NCI-H128 (cell line): ENCODE measurements at regions not wholly inside any gene's neighbourhood (a gene's known extent, or its start where the extent isn't known, plus 50 kb on each side); places are given as distances from the start of the nearest gene placed in this dataset.
"Not testable (repeated sequence)": the region's sequence is repeated elsewhere in the genome, so short reads cannot be mapped to it uniquely, and the experiment has no call there.

ENCODE experiments used
- DNase-seq: peaks from one replicate; lab custom pipeline; 2025; ENCODE audit not compliant: unreplicated experiment; lab: John Stamatoyannopoulos, UW

DNA sequence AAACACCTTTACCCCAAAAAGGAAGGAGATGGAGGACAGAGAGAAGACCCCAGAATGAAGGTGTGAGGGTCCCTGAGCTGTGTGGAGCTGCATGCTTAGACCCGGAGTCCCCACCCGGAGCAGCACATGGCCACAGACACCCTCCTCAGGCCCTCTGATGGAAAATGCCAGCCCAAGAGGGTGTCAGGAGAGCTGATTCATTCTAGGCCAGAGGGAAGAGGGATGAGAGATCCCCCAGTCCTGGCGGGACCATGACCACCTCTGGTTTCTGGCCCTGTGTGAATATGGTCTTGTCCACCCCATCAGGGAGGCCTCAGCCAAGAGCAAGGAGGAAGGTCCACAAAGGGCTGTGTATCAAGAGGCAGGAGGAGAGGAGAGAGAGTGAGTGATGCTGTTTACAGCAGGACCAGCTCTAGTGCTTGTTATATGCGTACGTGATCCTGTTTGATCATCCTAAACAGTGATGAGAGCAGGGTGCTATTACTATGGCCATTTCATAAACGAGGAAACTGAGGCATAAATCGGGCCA is 186.6 kb upstream of the HAAO start:
- DNase-seq = no peak

DNA sequence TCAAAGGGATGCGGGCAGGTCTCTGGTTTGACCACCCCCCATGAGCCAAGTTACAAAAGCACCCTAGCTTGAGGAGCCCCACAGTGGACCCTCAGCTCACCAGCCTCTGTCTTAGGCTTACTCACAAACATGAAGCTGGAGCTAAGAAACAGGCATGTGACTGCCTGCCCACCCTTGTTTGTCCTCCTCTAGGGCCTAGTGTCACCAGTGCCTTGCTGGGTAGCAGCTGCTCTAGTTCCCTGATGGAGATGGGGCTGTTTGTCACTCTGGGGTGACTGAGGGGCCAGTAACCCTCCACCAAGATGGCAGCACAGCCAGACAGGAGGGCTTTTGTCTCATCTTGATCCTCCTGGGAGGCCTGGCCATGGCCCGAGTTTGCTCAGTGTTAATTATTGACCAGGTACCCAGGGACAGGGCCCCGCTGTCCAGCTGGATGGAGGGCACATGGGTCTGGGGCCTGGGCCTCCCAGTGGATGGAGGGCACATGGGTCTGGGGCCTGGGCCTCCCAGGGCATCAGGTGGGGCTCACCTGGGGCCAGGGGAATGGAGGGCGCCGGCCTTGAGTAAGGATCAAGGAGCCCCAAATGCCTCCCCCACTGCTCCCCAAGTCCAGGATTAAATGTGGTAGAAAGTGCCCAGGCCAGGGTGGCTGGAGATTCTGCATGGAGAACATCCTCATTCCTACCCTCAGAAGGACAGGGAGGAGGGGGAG is 185.9 kb upstream of the HAAO start:
- DNase-seq = no peak

DNA sequence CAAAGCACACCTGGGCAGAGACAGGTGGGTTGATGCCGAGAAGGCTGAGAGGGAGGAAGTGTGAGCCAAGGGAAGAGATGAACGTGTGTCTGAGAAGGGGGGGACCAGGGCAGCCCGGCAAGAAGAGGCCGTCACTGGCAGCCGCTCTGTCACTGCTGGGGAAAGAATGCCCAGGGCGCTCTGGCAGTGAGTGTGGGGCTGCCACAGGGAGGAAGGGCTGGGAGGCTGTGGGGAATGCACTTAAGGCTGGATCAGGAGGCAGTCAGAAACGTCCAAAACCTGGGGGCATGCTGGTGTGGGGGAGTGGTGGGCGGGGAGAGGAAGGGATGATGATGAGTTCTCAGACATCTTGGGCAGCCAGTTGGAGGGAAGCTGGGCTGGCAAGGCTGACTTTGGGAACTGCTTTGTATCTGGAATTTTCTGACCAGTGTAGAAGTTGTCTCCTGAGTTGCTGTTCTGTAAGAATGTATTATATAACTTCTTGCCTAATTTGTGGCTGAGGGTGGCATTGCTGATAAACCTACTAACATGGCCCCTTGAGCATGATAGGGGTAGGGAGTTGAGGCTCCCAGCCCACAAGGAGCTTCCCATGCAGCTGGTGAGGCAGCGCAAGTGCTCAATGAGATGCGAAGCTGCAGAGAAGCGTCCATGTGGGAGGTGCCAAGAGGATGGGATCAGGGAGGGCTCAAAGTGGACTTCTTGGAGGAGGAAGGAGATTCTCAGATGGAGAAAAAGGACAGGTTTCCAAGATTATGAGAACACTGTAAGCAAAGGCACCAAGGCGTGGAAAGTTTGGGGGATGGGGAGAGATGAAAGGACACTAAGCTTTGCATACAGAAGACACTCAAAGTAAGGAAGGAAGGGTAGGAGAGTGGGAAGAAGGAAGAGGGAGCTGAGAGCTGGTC is 185.1 kb upstream of the HAAO start:
- no peak for DNase-seq

DNA sequence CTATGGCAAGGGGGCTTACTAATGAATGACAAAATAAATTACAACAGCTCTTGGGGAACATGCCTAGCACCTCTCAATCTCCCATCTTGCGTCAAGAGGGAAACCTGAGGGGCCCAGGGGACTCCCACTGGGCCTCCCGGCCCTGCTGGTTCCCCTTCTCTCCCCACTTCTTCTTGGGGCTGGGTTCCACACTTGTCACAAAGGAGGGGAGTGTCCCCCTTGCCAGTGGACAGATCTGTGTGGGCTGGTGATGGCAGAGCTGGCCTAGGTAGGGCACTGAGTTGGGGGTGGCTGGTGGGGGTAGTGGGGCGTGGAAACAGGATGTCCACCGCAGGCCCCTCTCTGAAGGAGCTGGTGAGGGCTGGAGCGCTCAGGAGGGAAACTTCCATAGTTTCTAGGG is 184.0 kb upstream of the HAAO start:
- DNase-seq = no peak

DNA sequence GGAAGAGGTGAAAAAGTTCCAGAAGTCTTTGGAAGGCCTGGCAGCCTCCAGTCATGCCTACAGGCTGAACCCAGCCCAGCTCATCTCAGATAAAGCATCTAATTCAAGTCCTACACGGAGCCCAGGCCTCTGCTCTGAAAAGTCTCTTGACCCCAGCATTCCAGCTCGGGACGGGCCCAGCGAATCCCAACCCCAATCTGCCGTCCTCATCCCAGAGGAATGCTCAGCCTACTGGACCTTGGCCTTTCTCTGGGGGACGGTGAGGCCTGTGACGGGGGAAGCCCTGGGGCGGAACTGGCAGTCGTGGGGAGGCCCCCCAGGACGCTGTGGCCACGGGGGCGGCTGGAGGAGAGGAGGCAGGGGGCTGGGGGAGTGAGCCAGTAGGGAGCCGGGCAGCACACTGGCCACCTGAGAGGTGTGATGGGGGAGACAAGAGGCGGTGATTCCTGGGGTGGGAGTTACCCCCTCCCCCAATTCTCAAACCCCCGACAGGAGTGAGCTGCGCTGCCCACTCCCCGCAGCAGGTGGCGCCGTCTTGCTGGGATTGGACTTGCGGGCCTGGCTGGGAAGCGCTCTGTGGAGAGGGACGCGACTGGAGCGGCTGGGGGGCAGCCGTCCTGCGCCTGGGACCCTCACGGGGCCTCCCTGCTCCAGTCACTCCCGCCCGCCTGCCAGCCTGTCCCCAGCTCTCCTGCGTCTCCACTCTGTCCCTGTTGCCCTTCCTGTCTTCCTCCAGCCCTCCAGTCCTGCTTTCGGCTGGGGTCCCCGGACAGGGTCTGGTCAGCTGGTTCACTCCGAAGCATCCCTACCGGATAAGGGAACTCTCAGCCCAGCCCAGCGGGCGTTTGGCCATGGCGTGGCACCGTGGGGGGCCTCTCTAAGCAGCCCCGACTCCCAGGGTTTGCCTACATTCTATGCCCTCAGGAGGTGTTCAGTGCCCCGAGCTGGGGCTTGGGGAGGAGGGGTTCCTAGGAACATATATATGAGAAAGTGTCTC is 182.6 kb upstream of the HAAO start:
- DNase-seq = no peak

DNA sequence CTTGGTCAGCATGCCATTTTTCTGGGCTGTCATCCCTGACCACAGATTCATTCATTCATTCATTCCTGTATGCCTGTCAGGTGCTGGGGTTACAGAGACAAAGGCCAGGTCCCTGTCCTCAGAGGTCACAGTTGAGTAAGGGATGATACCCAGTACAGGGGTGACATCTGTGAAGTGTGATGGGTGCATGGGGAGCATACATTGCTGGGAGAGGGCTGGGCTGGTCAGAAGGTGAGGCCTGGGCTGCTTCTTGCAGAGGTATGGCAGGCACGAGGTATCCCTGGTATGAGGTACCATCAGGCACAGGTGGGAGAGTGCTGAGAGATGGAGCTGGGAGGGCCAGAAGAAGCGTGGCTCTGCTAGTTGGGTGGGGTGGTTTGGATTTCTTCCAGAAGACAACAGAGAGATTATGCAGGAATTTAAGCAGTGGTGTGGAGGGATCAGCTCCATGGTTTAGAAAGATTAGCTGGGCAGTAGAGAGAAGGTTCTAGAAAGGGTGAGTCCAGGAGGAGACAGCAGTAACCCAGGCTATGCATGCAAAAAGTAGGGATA is 181.9 kb upstream of the HAAO start:
- DNase-seq = no peak

DNA sequence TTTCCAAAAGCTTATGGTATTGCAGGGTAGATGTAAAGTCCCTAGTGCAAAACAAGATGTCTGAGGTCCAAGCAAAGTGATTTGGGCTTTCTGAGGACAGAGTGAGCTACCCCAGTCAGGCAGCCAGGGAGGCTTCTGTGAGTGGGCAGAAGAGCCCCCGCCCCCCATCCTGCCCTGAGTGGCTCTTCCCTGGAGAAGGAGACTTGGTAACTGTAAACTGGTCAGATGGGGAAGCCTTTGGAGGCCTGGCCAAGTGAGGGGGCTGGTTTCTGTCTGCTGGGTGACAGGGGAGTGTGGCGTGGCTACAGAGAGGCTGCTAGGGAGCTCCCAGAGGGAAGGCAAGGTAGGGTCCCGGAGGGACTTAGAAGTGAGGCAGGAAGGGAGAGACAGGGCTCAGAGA is 181.3 kb upstream of the HAAO start:
- DNase-seq = no peak

DNA sequence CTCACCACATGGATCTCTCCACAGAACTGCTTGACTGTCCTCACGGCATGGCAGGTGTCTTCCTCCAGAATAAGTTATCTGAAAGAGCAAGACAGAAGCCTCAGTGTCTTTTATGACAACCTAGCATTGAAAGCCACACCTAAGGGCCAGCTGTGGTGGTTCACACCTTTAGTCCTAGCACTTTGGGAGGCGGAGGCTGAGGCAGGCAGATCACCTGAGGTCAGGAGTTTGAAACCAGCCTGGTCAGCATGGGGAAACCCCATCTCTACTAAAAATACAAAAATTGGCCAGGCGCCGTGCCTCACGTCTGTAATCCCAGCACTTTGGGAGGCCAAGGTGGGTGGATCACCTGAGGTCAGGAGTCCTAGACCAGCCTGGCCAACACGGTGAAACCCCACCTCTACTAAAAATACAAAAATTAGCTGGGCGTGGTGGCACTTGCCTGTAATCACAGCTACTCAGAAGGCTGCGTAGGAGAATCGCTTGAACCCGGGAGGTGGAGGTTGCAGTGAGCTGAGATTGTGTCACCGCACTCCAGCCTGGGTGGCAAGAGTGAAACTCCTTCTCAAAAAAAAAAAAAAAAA is 180.6 kb upstream of the HAAO start:
- DNase-seq = not testable (repeated sequence)

DNA sequence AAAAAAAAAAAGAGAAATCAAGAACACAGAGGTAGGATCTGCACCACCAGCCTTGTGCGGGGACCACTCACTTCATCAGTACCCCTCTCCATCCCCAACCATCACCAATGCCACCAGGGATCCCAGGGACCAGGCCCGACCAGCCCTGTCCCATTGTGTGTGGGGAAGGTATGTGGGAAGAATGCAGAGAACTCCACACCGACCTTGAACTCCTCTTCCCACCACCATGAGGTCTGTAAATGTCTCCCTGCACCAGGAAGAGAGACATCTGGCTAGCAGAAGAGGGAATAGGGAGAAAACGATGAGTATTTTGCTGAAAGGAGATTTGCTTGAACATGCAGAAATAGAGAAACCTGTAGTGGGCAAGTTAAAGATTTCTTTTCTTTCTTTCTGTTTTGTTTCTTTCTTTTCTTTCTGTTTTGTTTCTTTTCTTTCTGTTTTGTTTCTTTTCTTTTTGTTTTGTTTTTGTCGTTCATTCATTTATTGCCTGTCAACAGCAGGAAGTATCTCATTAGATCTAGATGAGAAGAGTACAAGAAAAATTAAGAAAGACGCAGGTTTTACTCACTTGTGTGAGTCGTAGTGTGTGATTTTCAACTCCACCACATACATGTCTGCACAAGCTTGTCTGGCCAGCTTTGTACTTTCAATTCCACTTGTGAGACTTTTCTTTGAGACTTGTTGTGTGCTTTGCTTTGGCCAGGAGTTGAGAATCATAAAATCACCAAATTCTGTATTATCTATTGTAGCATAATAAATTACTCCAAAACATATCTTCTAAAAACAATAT is 179.8 kb upstream of the HAAO start:
- DNase-seq = no peak

DNA sequence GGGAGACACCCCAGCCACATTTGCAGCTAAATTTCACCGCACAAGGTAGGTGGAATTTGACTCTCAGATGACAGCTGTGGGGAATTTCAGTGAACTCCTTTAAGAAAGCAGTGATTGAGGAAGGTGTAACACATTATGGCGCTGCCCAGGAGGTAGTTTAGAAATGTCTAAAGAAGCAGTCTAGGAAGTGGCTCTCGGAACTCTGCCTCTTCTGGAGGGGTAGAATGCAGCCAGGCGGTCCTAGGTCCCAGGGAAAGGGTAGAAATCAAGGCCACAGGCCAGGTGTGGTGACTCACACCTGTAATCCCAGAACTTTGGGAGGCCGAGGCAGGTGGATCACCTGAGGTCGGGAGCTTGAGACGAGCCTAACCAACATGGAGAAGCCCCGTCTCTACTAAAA is 179.0 kb upstream of the HAAO start:
- no peak for DNase-seq

DNA sequence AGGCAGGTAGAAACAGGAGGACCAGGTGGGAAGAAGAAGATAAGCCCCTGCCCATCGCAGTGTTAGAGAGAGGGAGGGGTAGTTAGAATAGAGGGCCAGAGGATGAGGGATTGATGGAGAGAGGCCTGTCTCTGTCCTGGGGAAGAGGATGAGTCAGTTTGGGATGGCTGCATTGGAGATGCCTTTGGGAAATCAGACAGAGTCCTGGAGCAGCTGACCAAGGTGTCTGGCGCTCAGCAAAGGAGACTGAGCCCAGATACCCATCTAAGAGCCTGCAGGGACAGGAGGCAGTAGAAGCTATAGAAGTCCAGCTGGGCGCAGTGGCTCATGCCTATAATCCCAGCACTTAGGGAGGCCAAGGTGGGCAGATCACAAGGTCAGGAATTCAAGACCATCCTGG is 177.8 kb upstream of the HAAO start:
- DNase-seq = no peak

DNA sequence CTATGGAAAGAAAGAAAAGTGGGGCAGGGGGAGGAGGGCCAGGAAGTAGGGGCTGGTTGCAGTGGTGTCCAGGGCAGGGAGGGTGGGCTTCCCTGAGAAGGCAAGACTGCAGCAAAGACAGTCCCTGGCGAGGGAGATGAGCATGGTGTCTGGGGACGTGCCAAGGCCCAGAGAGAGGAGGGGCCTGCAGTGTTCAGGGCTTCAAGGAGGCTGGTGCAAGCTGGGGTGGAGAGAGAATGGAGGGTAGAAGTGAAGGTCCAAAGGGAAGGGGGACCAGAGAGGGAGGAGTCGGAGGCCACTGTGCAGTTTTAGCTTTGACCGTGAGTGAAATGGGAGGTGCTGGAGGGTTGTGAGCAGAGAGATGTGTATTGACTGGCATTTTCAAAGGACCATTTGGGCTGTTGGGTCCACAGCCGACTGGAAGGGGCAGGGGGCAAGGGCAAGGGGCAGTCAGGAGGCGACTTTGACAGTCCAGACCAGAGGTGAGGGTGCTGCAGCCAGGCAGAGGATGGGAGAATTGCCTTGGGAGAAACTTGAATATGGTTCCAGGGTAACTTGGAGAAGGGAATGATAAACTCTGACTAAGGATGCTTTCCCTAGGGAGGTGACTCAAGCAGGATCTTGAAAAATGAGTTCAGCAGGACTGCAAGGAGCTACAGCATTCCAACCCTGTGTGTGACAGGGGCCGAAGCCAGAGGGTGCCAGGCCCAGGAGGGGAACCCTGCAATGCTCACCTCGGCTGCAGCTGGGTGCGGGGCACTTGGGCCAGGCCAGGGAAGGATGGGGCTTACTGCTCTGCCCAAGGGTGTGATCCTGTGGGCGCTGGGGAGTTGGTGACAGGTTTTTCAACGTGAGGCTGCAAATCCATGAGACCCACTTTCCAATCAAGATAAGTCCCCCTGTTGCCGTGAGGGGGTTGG is 177.1 kb upstream of the HAAO start:
- DNase-seq = no peak

DNA sequence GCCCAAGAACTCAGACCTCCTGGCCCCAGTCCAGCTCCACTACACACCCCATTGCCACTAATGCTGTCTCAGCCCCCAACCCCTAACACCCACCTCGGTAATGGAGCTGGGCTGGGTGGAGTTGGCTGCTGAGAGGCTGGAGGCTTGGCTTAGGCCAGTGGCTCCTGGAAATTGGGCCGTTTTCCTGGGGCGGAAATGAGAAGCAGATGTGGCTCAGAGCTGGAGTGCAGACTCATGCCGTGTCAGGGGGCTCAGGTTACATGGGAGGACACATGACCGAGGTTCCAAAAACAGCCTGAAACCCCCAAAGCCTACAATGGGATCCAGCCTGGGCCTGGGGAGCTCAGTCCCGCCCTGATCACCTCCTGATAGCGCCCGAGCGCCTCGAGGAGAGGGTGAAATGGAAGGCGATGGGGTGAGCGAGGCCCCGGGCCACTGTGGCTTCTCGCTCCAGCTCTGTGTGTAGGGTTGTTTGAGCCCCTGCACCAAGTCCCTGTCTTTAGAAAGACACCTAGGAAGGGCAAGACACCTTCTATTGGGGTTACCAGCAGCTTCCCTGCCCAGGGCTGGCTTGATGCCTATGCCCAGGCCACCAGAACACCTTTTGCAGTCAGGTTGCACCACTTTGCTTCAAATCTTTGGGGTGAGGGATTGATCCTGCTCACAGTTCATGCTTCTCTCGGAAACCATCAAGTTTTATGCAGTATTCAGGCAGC is 175.7 kb upstream of the HAAO start:
- DNase-seq = no peak

DNA sequence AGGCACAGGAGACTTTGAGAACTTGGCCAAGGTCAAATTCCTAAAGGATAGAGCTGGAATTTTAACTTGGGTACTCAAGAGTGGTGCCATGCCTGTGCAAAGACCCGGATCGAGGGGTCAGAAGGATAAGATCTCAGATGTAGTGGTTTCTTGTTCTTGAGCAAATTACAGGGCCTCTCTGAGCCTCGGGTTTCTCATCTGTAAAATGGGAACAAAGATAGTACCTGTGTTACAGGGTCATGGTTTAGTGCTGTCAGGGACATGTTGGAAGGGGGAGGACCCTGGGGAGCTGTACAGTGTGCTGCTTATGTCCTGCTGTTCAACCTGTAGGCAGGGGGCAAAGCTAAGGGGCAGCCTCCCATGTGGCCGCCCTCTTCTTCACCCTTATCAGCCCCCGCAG is 173.5 kb upstream of the HAAO start:
- no peak for DNase-seq

DNA sequence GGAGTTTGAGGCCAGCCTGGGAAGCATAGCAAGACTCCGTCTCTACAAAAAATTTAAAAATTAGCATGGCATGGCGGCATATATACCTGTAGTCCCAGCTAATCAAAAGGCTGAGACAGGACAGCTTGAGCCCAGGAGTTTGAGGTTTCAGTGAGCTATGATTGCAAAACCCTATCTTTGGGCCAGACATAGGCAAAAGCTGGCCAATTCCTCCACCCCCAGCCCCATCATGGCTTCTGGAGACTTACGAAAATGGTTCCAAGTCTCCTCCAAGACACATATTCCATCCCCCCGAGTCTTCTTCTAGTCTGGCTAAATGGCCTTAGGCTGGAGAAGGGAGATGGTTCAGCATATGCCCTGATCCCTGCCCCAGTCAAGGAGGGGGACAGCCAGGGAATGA is 172.8 kb upstream of the HAAO start:
- DNase-seq = no peak

DNA sequence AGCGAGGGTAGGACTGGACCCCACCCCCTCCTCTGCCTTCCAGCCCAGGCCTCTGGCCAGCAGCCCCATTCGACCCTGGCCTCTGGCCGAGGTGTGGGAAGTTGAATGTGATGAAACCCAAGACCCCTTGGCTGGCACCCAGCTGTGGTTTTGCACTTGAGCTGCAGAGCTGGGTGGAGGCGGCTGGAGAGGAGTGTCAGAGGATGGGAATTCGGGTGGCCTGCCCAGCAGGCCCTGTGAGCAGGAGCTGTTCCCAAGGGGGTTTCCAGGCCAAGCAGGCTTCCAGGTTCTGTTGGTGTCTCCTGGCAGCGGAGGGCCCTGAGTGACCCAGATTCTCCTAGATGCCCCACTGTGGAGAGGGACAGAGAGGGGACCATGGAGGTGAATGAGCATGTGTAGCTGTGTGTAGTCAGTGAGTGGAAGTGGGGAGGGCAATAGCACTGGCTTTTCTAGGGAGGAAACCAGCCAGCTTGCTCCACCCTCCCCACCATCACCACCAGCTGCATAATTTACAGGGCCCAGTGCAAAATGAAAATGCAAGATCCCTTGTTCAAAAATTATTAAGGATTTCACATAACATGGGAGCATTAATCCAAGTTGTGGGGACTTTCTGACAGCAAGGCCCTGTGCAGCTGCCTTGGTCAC is 172.2 kb upstream of the HAAO start:
- DNase-seq = no peak

DNA sequence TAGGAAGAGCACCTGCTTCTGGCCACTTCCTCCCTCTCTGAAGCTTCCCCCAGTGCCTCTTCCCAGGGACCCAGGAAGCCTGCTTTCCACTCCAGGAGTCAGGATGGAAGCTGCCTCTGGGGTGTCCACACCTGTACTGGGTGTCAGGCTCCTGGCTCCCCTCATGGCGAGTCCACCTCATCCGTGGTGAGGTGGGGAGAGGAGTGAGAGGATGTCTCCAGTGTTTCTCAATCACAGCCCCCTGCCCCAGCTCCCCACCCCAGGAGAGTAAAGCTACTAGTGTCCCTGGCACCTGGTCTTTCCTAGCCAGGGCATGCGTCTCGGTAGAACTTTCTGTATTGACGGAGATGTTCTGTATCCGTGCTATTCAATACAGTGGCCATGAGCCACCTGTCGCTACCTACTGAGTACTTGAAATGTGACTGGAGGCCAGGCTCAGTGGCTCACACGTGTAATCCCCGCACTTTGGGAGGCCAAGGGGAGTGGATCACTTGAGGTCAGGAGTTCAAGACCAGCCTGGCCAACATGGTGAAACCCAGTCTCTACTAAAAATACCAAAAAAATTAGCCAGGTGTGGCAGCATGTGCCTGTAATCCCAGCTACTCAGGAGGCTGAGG is 171.2 kb upstream of the HAAO start:
- no peak for DNase-seq
